GM23248 (cell line): ENCODE measurements at regions not wholly inside any gene's neighbourhood (a gene's known extent, or its start where the extent isn't known, plus 50 kb on each side); places are given as distances from the start of the nearest gene placed in this dataset.

Experiments
- EZH2 ChIP-seq: fragments of 200-600 bp; sonication (generic); IDR thresholded peaks from 2 replicates; pipeline ENCODE4 v1.6.1; 2018; ENCODE audit warnings: antibody characterized with exemption, mild to moderate bottlenecking; ENCODE audit not compliant: insufficient read depth, poor library complexity, severe bottlenecking
- EZH2phosphoT487 ChIP-seq: fragments of 200-600 bp; sonication (generic); IDR thresholded peaks from 2 replicates; pipeline ENCODE4 v1.6.1; 2018; ENCODE audit warnings: antibody characterized with exemption, moderate library complexity, mild to moderate bottlenecking, low read depth; ENCODE audit not compliant: insufficient read depth

GRCh38 chr5:116709082-116709481 lies 134.5 kb upstream of the SEMA6A start:
- TF ChIP-seq EZH2 (no peak), EZH2phosphoT487 (no peak)
